ENCODE measurements at regions not wholly inside any gene's neighbourhood (a gene's known extent, or its start where the extent isn't known, plus 50 kb on each side); places are given as distances from the start of the nearest gene placed in this dataset.
"Not testable (repeated sequence)": the region's sequence is repeated elsewhere in the genome, so short reads cannot be mapped to it uniquely, and the experiment has no call there.

DNA sequence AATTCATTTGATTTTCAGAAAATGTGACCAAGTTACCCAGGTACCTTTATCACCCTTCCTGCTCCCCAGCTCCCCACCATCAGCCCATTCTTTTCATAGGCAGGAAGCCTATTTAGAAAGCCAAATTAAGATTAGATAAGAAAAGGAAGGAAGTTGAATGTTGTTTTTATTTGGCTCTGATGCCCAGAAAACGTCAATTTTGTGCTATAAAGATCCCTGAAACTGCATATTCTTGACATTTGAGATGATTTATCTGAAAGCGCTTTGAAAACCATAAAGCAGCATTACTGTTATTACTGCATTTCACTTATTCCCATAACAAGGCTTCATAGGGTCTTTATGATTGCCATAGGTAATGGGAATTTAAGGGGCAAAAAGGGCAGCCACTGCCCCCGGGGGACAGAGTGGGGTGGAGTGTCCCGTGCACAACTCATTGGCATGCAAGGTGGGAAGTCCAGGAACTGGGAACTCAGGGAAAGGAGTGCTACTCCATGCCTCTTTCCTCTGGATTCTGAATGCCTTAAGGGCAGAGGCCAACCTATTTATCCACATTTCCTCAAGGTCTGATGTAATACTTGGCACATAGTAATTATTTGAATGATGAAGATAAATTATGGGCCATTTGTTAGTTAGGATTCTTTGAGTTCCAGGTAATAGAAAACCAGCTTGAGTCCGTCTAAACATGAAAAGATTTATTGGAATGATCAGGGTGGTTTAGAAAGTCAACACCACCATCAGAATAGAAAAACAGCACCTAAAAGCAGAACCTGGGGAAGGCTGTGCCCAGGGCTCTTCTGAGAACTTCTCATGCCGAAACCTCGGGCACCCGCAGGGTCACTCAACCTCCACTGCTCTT, 100.6 kb upstream of the ELMO1 start:
- no peak for DNase-seq

DNA sequence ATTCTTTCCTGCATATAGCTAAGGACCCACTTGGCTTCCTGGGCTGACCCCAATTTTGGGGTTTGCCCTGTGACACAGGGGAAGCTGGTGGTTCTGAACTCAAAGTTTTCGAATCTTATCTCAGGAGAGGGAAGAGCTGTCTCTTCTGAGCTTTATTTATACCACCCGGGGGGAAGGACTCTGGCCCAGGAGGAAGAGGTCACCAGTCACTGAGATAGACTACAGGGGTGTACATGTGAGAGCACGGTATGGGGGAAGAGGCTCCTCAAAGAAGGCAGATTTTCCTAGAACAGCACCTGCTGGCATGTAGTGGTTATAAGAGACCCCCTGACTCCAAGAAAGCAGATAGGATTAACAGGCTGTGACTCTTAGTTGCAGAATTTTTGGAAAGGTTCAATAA, 101.8 kb upstream of the ELMO1 start:
- DNase-seq = no peak

DNA sequence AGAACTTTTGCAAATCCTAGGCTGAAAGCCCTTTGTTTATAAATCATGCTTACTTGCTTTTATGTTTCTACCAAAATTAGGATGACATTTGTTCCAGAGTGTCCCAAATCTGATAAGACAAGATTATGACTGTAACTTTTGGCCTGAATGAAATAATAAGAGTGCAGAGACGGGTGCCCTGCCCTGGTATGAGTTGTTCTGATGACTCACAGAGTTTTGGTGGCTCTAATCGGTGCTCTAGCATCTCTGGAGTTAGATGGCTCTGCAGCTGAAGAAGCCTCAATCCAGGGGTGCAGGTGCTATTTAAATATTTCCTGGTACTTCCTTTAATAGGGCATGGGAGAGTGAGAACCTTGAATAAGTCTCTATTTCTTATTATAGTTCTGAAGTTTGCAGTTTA, 102.2 kb upstream of the ELMO1 start:
- no peak for DNase-seq

DNA sequence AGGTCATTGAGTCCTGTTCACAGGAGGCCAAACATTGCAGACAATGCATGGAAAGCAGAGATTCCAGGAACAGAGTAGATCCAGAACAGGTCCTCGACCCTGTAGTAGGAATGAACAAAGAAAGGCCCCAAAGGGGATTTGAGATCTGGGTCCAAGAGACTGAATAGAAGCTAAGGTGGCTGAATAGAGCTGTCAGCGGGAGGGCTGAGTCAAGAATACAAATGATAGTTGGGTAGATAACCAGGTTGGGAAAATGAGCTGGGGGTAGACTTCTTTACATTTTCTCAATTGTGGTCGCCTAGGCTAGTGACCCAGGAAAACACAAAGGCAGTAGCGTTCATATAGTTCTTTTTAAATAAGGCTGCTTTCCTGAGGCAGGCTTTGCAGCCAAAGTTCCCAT, 103.4 kb upstream of the ELMO1 start:
- DNase-seq = no peak

DNA sequence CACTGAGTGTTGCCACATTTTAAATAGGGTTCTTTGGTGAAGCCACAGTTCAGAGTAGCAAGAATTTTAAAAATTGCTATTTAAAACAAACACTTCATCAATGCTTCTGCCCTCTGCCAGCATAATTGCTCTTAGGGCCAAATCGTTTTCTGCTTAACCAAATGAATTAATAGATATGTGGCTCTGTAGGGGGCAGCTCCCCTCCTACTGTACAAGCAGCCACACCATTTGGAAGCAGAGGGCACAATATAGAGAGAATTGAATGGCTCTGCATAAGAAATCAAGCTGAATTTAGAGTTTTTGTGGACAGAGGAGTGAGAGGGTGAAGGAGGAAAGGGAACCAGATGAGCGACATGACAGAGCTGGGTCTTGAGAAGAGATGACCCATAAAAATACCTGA, 103.8 kb upstream of the ELMO1 start:
- DNase-seq = not testable (repeated sequence)

DNA sequence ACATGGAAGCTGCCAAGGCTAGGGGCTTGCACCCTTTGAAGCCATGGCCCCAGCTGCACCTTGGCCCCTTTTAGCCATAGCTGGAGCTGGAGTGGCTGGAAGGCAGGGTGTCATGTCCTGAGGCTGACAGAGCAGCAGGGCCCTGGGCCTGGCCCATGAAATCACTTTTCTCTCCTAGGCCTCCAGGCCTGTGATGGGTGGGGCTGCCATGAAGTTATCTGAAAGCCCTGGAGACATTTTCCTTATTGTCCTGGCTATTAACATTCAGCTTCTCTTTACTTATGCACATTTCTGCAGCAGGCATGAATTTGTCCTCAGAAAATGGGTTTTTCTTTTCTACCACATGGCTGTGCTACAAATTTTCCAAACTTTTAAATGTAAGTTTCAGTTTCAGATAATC, 106.9 kb upstream of the ELMO1 start:
- DNase-seq = no peak

DNA sequence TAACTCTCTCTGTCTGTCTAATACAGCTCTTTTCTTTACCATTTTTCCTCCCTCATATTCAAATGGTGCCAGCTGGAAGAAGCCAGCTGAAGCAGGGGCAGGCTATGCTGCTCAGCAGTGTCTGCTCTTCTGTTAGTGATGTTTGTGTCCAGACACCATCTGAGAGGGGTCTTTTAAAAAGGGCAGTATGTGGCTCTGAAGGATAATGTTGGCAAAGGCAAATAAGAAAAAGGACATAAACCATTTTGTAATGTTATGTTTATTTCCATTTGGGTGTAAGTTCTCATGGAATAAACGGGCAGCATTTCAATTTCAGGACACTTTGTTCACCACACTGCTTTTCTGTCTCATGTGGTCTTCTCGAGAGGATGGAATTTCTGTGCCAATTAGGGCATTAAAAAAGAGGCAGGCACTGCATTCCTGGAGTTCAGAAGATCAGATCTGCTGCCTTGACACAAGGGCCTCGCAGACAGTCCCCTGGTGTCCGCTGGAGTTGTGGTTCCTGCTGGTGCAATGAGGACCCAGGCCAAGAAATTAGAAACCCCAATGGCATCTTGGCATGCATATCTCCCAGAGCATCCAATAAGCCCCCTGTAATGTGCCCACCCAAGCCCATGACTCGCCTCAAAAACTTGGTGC, 109.0 kb upstream of the ELMO1 start:
- no peak for DNase-seq

DNA sequence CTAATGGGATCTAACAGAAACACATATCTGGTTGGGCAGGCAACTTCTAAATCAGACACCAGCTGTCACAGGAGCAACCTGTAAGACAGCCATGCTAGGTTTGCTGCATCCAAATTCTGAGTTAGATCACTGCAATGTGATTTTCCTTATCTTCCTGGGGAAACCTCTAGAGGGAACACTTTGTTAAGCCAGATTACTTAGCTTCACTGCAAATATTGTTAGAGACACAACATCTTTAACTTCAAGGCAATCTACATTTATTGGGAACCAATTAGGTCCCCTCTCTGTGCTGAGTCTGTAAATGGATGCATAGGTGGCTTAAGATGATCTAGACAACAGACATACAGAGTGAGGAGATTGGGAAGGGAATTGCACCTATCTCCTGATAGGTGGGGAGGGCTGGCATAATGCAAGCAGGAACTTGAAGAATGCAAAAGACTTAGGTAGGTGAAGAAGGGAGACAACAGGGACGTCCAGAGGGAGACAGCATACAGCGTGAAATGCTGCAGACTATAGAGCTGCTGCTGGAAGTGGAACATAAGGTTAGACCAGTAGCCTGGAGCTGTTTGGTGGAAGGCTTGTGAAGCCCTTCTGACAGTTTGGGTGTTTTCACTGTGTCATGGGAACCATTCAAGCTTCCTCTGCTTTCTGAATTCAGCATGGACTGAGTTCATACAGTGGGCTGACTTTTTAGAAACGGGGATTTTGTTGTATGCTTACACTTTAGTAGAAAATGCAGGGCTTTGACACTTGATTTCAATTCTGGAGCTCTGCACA, 109.8 kb upstream of the ELMO1 start:
- no peak for DNase-seq

DNA sequence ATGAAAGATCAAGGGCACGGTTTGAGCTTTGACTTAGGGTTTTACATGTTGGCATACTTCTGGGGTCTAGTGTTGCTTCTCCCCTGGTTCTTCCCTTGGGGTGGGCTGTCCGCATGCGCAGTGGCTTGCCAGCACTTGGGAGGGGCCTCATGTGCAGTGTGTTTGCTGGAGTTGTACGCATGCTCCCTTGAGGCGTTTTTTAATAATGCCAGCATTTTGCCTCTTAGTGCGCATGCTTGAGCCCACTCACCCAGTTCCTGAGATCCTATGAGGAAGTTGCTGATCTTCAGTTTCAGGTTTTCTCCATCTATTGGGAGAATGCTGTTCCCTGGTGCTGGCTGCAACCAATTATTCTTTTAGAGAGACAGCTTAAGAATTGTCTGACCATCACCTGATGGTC, 113.4 kb upstream of the GPR141 start:
- DNase-seq = no peak

DNA sequence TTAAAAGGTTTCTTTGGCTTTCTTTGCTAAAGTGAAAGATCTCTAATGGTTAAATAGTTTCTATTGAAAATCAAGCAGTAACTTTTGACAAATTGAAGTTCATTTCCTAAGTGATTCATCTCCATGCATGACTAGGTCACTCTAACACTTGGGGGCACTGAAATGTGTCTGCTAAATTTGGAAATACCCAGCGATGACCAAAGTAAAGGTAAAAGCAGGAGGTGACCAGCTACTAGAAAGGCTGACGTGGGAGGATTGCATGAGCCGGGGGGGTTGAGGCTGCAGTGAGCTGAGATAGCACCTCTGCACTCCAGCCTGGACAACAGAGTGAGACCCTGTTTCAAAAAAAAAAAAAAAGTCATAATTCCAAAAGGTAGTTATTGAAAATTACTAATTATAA, 111.8 kb upstream of the GPR141 start:
- DNase-seq = no peak

DNA sequence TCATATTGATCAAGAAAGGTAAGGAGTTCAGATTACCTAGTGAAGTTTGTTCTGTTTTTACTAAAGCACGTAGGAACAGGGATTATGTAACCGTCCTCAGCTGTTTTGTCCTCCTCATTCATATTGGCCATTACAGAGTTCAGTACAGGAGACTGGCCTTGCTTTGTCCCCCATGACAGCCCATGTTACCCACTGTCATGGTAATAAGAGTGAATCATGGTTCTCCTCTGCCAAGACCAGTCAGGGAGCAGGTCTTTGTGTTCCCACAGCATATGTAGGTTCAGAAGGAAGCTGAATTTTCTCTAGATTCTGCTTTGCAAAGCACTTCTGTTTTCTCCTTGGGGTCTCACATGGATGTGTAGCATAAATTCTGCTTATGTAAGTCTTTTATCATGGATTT, 106.2 kb upstream of the GPR141 start:
- DNase-seq = no peak

DNA sequence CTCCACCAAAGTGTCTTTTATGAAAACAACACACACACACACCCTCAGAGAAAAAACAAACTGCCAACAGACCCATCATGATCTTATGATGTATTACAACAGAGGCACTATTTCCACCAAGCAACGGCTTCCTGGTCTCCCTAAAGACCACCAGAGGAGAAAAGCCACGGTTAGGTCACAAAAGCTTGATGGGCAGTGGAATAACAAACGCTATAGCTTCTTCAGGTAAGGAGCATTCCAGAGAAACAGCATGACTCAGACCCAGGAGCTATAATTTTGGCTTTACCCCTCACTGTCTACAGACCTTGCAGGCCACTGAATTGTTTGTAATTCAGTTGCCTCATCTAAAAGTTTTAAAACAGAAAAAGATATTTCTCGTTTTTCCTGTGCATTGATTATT, 105.7 kb upstream of the GPR141 start:
- no peak for DNase-seq

DNA sequence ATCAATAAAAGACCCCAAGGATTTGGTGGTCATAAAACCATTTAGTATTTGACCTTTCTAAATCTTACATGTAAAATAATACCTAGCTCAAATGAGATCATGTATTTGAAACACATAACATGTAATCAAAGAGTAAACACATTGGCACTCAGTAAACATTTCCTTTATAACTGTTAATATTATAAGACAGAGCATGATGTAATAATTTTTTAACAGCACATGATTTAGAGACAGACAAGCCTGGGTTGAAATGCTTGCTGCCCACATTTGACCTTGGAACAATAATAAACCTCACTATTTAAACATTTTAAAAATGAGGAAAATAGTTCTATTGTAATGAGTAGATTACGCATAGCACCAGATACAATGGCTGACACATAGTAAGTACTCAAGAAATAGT, 105.2 kb upstream of the GPR141 start:
- no peak for DNase-seq

DNA sequence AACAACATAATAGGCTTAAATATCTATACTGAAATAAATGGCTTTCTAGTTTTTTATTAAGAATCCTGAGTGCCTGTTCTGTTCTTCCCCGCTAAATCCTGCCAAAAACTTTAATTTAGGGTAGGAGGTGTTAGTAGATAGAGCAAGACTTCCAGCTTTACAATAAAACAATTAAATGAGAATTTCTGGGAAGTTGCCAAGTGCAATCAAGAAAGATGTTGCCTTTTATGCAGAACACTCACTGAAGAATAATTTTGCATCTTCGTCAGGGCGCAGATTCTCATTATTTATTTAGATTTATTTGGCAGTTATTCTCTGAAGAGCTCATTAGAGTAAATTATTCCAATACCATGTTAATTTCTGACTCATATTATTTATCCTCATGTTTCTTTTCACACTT, 103.2 kb upstream of the GPR141 start:
- DNase-seq = no peak

DNA sequence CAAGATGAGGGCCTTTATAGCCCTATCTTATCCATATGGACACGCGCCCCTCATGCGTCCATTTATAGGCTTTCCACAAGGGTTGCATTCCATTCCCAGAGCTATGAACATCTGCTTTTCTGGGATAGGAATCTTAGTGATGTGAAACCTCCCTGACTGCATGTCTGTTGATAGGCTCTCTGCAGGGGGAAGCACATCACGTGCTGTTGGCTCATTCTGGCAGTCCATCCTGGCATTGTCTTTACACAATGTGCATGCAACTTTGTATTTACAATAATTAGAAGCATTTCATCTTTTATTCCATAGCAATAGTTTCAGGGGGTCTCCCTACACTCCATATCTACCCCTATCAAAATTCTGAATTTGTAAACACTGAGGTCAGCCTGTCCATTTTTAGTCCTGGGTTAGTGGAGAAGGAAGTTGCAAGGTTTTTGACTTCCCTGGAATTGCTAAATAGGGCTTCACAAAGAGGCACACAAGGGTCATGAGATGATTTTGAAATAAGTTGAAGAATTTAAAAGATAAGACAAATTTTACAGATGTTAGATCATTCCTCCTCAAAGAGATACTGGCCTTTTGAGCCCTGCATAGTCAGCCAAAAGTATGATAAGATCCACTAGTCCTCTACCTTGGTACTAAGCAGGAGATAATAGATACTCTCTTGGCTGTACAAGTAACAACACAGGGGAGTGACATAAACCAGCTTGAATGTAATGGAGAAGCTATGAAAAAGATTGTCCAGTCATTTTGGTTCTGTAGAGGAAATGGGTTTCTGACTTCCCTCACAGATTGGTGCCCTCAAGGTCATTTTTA, 98.7 kb upstream of the GPR141 start:
- not testable (repeated sequence) for DNase-seq

DNA sequence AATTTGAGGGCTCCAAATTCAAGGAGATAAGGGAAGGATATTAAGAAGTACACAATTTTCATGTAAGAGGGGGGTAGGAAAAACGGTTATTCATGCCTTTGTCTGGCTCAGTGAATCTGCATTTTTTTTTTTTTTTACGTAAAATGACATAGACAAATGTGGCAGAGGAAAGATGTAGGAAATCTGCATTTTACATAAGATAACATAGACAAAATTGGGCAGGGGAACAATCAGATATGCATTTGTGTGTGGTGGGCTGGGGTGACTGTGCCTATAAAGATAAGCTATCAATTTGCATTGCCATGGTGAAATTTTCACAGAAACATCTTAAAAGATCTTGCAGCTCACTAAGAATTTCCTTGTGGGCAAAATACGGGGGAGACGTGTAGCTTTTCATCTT, 92.7 kb upstream of the GPR141 start:
- no peak for DNase-seq

DNA sequence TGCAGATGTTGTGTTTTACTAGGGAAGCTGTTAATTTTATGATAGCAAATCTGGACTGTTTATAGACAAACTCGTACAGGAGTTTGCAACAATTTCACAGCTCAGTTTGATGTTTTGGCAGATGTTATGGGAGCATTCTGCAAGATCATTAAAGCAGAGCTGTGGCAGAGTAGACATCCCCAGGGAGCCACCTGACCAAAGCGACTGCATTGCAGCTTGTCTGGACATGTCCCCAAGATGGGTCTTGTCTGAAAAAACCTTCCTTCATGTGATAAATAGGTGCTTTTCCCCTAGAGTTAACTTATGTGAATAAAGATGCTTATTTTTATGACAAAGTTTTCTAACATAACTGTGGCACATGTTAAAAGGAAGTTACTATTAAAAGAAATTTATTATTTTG, 91.2 kb upstream of the GPR141 start:
- no peak for DNase-seq

DNA sequence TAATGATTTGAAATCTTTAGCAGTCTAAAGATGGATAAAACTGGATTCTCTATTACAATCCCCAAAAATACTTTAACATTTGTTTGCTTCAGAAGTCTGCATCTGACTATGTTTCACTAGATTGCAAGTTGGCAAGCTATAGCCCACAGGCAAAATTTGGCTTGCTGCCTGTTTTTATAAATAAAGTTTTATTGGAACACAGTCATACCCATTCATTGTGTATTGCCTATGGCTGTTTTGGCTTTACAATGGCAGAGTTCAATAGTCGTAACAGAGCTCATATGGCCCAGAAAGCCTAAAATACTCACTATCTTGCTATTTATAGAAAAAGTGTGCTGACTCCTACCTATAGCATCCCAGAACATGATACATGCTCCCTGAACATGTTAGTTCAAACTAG, 89.0 kb upstream of the GPR141 start:
- no peak for DNase-seq

DNA sequence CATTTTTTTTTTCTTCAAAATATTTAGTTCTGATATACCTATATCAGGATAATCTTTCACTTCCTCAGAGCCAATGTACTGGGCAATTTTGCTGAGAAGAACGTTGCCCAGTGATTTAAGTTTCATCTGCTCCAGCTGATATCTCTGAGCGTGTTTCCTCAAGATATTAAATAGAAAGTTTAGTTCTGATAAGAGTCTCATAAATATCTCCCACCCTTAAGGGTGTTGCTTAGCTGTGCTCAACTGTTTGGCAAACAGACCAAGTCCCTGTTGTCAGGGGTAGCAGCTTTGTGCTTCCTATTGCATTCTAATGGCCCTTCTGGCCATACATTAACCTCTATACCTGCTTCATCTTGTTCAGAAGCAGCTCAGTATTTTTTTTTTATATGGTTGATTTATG, 84.7 kb upstream of the GPR141 start:
- no peak for DNase-seq

DNA sequence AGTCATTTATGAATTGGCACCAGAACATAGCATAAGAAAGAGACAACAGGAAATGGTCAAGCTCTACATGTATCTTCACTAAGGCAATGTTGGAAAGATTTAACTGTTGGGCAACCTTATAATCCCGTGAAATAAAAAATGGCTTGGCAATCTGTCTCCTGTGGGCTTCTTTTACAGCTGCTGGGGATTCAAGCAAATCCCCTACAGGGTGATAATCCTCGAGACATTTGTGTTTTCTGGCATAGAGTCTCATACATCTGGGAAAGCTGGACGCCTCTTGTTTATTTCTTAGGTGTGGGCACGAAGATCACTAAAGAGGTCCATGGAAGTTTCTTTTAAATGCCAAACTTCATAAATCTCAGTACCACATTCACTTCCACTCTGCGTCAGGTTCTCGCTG, 82.2 kb upstream of the GPR141 start:
- DNase-seq = no peak

DNA sequence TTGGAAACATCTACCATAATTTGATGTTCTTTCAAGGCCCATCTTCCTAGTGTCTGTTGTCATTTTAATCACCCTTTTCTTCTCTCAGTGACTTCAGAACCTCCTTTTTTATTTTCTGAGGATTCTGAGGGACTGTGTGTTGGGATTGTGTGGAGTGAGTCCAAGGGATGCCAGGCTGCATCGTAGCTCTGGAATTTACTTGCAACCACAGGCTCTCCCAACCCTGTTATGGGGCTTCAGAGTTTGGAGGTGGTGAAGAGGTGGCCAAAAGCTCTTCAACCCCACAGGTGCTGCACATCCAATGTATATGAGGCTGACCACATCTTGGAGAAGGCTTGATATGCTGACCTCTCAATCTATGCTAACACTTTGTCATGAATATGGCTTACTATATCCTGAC, 79.5 kb upstream of the GPR141 start:
- no peak for DNase-seq

DNA sequence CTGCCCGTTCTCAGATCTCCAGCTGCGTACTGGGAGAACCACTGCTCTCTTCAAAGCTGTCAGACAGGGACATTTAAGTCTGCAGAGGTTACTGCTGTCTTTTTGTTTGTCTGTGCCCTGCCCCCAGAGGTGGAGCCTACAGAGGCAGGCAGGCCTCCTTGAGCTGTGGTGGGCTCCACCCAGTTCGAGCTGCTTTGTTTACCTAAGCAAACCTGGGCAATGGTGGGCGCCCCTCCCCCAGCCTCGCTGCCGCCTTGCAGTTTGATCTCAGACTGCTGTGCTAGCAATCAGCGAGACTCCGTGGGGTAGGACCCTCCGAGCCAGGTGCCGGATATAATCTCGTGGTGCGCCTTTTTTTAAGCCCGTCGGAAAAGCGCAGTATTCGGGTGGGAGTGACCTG, 66.2 kb upstream of the GPR141 start:
- not testable (repeated sequence) for DNase-seq

DNA sequence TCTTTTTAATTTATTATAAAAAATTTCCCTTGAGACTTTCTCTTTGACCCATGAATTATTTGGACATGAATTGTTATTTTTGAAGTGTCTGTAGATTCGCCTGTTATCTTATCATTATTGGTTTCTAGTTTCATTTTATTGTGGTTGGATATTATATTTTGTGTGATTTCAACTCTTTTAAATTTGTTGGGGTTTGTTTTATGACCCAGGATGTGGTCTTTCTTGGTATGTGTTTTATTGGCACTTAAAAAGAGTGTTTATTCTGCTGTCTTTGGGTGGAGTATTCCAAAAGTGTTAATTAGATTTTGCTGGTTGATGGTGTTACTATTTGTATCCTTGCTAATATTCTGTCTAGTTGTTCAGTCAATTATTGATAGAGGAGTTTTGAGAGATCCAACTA, 50.5 kb upstream of the GPR141 start:
- DNase-seq = no peak

Measured in hindlimb muscle (tissue), 1 donor.